Right lobe of liver (tissue), 4 donors: ENCODE measurements at regions not wholly inside any gene's neighbourhood (a gene's known extent, or its start where the extent isn't known, plus 50 kb on each side); places are given as distances from the start of the nearest gene placed in this dataset.

Experiments used
- CTCF ChIP-seq, 4 donors: fragments of 200-600 bp in 3 of 4; fragments of 450-650 bp in 1 of 4; IDR thresholded peaks; one replicate each; pipeline versions ENCODE4 v1.5.1 to v1.8.0; 2016 to 2022; ENCODE audit warnings: antibody characterized with exemption in 4 of 4, mild to moderate bottlenecking in 2 of 4
- POLR2A ChIP-seq: fragments of 450-650 bp; IDR thresholded peaks from one replicate; pipeline ENCODE4 v1.6.1; 2017; ENCODE audit warnings: antibody characterized with exemption, mild to moderate bottlenecking
- donor health status: DM: no; HTN: no; CAD: no.
- donor health status: DM: no; HTN: no; CAD: no.
- donor health status: DM: no; HTN: yes; CAD: no.

DNA sequence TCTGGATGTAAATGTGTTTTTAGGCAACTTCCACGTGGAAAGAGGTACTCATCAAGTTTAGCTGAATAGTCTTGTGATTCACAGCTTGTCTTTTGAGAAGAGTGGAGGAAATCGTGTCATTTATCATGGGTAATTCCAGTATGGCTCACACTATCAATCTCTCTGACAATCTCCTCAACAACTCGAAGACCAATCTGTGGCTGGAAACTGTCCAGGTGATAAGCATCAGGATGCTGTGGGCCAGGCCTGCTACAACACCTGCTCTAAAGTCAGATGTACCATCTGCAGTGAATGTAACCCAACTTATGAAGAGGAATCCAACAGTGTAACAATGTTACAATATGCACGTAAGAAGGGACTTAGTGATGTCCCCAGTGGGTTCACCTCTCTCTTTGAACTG is 132.1 kb upstream of the GK2 start:
- TF ChIP-seq CTCF (IDR thresholded peaks at IDR 0.05) (no peak), POLR2A (no peak)
